AG09309 (cell line): ENCODE measurements at regions not wholly inside any gene's neighbourhood (a gene's known extent, or its start where the extent isn't known, plus 50 kb on each side); places are given as distances from the start of the nearest gene placed in this dataset.

Experiments
- DNase-seq: peaks from one replicate; pipeline ENCODE4 v3.0.0-alpha.2; 2010; ENCODE audit warnings: low read depth
- H3K4me3 ChIP-seq: 2 replicates; pipeline ENCODE4 v1.5.1; 2011; ENCODE audit warnings: mild to moderate bottlenecking, low read depth, low read length, moderate library complexity; ENCODE audit not compliant: control insufficient read depth
- CTCF ChIP-seq: IDR thresholded peaks from 2 replicates; pipeline ENCODE4 v1.5.1; 2011; ENCODE audit warnings: mild to moderate bottlenecking, low read depth, low read length, inconsistent platforms; ENCODE audit not compliant: insufficient read depth, control insufficient read depth; ENCODE audit errors: missing control alignments

- TF ChIP-seq CTCF, result no peak
- no peak for DNase-seq
- H3K4me3 ChIP-seq, result no peak overlapping the region
Measured at GRCh38 chr11:130710497-130711012, 205.7 kb downstream of the SNX19 start.

DNA sequence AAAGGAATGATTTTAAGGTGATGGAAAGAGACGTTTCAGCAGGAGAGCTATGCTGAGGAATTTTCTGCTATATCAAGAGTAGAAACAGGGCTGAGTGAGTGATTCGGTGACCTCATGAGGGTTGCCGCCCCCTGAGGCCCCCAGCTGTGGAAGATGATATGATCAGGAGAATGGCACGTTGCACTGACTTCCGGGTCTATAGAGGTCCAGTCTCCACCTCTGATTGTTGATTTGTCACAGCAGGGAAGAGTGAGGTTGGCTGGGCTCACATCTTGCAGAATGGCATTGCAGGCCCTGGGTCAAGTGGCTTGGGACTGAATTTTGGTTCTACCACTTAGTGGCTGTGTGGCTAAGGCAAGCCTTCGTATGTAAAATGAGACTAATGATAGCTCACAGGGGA lies 205.1 kb downstream of the SNX19 start:
- no peak overlapping the region for H3K4me3 ChIP-seq
- TF ChIP-seq CTCF, result no peak
- no peak for DNase-seq

DNA sequence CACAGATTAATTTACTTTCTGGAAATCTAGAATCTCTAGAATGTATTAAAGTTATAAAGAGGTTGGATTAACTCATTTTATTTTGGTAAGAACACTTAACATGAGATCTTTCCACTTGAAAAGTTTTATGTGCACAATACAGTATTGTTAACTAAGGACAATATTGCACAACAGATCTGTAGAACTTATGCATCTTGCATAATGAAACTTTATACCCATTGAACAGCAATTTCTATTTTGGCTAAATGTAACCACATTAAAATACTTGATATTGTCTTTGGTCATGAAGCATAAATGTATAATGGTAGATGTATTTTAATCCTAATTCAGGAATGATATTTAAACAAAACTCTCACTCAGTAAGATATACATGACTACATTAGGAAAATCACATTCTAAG lies 203.8 kb downstream of the SNX19 start:
- DNase-seq, result no peak
- H3K4me3 ChIP-seq, result no peak overlapping the region
- no peak for TF ChIP-seq CTCF

- no peak for DNase-seq
- TF ChIP-seq CTCF, result no peak
- no peak overlapping the region for H3K4me3 ChIP-seq
Measured at GRCh38 chr11:130715085-130715876, 201.0 kb downstream of the SNX19 start.

GRCh38 chr11:130715877-130716220 lies 200.4 kb downstream of the SNX19 start:
- DNase-seq, result no peak
- TF ChIP-seq CTCF, result no peak
- no peak overlapping the region for H3K4me3 ChIP-seq

DNA sequence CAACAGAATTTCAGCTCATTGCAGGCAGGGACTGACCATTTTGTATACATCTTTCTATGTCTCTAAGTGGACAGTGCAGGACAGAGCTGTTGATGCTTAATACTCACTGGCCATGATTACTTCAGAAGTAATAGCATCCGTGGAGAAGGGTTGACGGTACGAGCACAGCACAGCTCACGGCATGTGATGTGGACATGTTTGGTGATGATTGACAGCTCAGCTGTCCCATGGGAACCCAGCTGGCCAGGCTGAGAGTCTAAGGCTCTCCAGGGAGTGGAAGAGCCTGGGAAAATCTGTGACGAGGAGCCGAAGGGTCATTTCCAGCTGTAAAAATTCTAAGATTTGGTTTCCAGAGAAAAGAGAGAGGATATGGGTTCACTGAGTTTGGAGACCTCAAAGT lies 198.2 kb downstream of the SNX19 start:
- no peak for TF ChIP-seq CTCF
- DNase-seq, result no peak
- H3K4me3 ChIP-seq, result no peak overlapping the region
